HG02885 (cell line): ENCODE measurements at regions not wholly inside any gene's neighbourhood (a gene's known extent, or its start where the extent isn't known, plus 50 kb on each side); places are given as distances from the start of the nearest gene placed in this dataset.

ENCODE experiments used
- ATAC-seq: cut with Tn5 transposase; IDR thresholded peaks from one replicate; pipeline ENCODE4 v1.9.1; 2021; ENCODE audit warnings: mild to moderate bottlenecking; ENCODE audit not compliant: unreplicated experiment, poor library complexity

DNA sequence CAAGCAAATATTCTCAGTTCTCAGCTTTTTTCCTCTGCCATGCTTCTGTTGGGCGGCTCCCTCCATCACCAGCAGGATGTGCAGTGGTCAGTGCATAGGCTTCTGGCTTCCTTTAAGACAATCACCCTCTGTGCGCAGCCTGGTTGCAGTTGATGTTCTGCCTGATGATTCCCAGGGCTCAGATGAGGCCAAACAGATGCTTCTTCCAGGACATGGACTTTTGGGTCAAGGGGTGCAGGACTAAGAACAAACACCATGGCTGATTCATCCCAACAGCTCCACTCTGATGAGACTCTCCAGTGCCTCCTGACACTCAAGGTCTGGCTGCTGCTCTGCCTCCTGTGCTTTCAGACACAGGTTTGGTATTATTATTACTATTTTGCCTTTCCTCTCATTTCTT is 554.8 kb upstream of the CDH4 start:
- no peak for ATAC-seq

DNA sequence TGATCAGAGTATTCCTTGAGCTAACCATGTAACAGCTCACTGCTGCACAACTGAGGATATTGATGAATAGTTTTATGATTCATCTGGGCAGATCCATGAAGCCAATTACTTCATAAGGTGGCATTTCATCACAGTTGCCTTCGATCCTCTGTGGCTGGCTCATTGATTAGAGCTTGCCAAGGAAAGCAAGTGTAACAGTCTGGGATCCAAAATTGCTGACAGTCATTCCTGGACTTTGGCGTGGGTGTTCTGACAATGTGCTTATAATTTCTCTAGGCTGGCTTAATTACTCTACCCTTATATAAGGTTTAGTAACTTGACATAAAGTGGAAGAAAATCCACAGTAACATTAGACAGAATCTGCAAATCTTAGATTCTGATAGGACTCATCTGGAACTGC is 551.3 kb upstream of the CDH4 start:
- no peak for ATAC-seq

DNA sequence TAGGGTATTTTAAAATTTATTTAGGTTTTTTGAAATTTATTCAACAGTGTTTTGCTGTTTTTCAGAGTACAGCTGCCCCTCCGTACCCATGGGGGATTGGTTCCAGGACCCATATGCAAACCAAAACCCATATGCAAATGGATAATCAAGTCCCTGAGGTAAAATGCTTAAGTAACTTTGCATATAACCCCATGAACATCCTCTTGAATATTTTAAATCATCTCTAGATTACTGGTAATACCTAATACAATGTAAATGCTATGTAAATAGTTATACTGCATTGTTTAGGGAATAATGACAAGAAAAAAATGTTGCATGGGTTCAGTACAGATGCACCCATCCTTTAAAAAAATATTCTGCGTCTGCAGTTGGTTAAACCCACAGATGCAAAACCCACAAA is 547.9 kb upstream of the CDH4 start:
- ATAC-seq = no peak

DNA sequence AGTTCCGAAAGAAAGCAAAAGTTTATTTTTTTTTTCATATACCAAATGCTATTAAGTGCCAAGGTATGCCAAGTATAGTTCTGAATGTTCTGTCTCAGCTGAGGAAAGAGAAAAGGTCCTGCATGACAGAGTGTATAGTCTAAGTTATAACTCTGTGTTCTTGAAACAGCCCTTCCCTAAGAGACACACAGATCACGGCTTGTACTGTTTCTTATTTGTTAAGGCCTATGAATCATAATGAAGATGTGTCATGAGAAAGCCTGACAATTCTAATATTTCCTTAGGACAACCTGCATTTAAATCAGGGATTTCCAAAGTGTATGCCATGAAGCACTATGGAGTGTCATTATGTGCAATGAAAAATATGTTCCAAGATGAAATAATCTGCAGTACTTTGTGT is 538.7 kb upstream of the CDH4 start:
- no peak for ATAC-seq

DNA sequence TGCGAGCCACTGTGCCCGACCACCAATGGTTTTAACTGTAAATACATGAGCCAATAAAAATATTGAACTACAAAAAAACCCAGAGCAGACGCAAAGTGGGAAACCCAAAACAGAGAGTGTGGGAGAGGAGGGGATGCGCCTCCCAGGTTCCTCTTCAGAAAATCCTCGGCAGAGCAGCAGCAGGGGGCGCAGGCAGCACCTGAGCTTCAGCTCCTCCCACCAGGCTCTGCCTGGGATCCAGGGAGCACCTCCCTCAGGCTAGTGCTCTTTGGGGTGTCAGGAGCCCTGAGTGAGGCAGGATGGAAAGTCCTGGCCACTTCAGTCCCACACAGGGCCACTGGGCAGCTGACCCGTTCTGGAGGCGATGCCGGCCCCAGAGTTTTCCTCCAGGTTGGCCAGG is 536.9 kb upstream of the CDH4 start:
- ATAC-seq = no peak

DNA sequence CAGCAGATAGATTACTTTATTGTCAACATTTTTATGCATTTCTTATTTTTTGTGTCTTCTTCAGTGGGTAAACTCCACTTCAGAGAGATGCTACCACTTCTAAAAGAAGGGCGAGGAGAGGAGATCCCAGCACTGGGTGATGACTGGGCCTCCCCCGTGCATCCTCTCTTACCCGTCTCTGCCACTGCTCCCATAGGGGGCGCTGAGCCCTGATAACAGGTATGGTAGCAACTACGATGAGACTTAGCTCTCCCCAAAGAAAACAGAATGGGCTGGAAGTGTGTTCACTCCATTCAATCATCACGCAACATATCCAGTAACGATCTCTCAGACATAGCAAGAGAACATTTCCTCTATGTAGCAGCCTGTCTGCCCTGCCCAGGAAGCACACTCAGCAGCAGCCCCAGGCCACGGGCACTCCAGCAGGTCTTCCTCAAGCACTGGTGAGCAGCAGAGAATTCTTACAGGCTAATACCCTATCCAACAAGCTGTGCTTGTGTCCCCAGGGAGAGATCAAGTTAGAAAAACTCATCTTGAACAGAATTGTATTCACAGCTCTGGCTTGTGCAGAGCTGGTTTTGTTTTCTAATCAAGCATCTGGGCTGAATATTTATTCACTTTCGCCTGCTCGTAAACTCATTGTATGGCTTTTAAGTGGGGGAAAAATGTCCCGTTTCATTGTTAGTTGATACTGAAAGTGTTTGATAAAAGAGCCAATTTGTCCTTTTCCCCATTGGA is 533.1 kb upstream of the CDH4 start:
- ATAC-seq = no peak

DNA sequence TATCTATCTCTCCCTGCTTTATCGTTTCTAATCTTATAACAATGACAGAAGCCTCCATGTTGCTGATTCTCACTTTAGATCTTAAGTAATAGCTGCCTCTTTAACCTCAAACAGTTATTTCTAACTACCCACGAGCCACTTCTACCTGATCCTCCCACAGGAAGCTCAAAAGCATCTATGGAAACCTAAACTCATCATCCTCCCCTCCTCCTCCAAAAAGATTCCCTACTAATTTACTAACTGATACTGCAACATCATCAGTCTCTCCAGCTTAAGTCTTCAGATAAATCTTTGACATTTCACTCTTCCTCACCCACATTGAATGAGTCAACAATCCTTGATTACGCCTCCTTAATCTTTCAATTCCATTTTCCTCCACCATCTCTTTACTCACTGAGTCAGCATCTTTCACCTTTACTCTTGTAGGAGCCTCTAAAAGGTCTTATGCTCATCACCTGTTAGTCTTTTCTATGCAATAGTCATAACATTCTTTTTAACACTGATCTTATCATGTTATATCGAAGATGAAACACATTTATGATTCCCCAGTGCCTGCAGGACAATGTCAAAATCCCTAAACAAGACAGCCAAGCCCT is 526.7 kb upstream of the CDH4 start:
- no peak for ATAC-seq

DNA sequence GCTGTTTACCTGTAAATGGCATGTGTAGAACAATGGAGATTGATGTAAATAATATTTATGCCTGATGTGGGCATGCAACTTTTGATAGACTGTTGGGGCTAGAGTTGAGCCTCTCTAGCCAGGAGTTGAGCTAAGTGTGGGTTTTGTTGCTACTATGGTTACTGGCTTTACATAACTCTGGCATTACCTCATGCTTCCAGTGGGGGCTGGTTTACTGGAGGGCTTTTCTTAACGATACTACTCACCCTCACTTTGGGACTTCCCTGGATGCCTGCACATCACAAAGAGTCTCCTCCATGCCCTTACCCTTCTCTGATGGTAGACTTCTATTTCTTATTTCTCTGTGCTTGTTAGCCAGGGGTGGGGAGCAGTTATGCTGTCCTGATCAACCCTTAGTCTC is 524.6 kb upstream of the CDH4 start:
- no peak for ATAC-seq

DNA sequence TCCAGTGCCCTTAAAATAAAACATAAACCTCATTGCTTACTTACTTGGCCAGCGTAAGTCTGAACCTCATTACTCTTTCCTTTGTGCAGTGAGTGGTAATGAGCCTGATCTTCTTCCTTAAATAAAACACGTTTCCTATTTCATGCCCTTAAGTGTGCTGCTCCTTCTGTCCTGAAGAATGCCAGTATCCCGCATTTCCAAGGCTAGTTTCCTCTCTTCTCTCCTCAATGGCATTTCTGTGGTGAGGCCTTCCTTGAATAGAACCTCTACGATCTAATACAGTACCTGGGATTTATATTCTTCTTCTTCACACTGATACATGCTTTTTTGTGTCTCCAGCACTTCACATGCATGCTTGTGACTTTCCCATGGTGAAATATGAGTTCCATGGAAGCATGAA is 523.4 kb upstream of the CDH4 start:
- no peak for ATAC-seq

DNA sequence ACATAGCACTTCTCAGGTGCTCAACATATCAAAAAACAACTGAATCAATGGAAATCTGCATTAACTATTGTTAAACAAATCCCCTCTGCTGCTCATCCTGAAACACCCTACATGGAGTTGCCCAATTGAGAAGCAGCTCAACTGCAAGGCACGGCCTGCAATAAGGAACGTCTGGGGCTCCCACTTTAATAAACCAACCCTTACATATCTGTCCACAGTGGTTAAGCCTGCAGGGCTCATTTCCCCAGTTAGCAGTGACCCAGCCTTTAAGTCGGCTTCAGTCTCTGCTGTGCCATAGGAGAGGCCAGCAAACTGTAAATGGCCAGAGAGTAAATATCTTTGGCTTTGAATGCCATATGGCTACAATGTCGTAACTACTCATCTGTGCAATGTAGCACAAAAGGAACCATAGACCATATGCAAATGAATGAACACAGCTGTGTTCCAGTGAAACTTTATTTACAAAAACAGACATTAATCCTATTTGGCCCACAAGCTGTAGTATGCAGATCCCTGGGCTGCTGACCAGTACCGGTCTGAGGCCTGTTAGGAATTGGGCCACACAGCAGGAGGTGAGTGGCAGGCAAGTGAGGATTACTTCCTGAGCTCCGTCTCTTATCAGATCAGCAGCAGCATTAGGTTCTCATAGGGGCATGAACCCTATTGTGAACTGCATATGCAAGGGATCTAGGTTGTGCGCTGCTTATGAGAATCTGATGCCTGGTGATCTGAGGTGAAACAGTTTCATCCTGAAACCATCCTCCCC is 522.7 kb upstream of the CDH4 start:
- no peak for ATAC-seq

DNA sequence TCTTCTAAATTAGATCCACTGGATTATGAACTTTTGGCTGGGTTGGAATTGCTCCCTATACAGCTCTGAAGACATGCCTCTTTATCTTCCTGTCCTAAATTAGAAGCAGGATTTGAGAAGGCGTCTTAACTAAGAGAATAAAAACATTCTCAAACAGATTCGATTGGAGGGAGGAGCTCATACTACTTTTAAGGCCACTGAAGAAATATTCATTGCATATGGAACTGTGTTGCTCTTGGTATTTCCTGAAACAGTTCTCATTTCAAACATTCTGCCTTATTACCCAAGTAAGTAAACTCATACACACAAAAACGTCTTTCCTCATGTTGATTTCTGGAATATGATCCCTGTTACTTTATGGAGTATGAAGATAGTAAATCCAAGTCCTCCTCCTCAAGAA is 519.7 kb upstream of the CDH4 start:
- ATAC-seq = no peak

DNA sequence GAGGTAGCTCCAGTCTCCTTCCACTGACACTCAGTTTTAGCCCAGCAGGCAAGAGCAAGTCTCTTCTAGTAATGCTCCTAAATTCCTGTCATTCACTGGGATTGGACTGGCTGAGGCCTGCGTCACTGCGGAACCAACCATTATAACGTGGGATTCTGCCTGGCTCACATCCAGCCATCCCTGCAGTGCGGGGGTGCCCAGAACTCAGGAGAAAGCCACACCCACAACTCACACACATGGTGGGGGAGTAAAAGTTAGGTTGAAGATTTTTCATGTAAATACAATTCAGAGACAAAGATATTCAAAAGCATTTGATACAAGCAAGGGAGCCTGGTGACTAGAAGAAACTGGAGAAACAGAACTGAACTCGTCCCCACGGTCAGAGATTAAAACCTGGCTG is 504.0 kb upstream of the CDH4 start:
- no peak for ATAC-seq

DNA sequence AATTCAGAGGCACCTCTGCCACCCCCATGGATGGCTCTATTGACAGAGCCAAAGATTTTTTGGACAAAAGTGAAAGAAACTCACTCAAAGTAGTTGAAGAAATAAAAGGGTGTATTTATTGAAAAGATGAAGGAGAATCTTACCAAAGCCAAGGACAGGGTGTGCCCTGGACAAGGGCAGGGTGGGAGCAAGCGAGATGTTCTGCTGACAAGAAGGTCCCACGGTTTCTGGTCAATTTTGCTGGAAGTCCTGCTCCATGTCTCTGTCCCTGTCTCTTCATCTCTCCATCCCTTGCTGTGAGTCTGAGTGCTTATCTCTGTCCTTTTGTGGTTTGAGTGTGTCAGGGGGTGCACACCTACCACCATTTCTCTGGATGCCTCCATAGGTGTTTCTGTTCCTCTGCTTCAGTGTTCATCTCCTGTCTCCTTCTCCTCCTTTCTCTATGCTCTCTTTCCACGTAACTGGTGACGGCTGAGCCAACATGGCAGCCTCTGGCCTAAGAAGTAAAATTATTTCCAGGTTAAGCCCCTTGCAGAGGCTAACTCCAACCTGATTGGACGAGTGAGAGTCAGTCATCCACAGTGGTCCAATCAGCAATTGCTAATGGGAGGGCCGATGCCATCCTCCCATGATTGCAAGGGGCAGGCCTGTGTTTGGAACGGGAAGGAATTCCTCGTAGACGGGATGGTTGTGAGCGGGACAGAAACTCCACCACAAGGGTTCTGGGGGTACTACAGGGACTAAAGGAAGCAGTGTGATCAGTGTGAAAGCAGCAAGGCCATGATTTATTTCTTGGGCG is 502.1 kb upstream of the CDH4 start:
- ATAC-seq = no peak

DNA sequence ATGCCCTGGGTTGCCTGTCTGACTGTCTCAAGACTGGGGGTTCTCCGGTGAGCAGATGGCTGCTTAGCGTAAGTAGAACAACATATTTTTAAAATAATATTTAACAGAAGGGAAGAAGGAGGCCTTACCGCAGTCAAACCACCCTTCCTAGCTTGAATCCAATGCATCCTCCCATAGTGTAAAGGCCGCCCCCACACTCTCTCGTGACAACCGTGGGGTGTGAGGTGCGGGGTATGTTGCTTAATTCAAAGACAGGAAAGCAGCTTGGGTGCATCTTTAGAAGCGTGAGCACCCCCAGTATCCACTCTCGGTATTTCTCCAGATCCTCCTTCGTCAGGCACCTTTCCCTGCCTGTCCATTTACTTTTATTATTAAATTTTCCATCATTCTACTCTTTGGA is 501.2 kb upstream of the CDH4 start:
- ATAC-seq = no peak

DNA sequence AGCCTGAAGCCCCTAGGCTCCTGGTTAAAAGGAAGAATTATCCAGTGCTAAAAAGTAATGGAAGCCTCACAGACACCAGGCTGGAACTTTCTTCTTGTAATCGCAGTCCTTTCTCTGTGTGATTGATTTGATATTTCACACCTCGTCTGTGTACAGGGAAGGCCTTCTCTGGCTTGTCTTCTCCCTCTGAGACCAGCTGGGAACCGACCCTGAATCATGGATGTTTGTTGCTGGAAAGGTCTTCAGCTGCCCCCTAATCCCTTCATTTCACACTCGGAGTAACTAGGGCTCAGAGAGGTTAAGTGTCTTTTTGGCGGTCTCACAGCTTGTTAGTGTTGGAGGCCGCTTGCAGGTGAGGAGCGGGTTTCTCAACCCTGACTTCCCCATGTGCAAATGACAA is 500.2 kb upstream of the CDH4 start:
- ATAC-seq = no peak

DNA sequence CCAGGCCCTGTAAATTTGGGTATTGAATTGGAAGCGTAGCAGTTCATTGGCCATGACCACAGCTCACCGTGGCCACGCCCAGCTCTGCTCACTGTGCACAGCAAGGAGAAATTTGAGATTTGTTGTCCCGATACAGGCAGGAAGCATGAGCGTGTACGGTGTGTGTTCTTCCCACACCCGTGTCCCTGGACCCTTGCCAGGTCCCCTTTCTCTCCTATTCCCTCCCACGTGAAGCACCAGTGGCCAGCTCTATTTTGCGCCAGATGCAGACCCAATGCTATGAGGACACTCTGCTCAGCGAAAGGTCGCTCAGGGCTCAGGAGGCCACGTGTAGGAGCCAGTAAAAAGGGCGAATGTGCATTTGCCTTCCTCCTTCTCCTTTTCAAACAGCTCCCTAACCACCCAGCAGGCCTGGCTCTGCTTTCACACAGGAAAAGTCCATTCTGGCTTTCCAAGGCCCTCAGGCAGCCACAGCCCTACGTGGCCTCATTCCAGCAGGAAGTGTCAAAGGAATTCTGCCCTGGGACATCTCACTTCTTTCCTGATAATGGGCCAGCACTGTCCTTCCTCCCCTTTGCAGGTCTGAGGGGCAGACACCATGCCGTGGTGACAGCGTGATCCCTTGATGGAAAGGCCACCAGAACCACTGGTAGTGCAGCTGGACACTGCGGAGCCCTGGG is 499.2 kb upstream of the CDH4 start:
- ATAC-seq = no peak

DNA sequence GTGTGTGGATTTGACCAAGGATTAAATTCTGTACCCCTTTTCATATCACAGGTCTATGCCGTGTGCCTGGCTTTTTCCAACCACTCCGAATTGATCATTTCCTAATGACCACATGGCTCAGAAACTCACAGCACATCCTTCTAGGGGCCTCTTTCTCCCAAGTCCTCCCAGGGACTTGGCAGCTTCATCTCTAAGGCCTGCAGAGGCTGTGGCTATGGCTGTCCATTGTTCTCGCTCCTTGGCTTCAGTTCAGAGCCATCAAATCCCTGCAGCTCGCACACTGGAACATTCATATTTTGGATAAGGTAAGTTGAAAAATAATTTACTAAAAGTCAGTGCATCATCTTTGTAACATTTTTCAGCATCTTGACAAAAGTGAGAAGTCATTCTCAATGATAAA is 497.2 kb upstream of the CDH4 start:
- ATAC-seq = no peak

DNA sequence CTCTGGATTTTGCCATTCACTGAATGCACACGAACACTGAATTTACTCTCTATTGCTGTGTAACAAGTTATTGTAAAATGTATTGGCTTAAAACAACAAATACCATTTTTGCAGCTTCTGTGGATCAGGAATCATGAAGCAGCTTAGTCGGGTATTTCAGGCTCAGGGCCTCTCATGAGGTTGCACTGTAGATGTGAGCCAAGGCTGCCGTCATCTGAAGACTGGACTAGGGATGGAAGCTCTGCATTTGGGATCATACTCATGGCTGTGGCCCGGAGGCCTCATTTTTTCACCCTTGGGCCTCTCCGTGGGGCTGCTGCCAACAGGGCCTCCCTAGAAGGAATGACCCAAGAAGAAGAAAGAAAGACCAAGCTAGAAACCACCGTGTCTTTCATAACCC is 492.4 kb upstream of the CDH4 start:
- no peak for ATAC-seq

DNA sequence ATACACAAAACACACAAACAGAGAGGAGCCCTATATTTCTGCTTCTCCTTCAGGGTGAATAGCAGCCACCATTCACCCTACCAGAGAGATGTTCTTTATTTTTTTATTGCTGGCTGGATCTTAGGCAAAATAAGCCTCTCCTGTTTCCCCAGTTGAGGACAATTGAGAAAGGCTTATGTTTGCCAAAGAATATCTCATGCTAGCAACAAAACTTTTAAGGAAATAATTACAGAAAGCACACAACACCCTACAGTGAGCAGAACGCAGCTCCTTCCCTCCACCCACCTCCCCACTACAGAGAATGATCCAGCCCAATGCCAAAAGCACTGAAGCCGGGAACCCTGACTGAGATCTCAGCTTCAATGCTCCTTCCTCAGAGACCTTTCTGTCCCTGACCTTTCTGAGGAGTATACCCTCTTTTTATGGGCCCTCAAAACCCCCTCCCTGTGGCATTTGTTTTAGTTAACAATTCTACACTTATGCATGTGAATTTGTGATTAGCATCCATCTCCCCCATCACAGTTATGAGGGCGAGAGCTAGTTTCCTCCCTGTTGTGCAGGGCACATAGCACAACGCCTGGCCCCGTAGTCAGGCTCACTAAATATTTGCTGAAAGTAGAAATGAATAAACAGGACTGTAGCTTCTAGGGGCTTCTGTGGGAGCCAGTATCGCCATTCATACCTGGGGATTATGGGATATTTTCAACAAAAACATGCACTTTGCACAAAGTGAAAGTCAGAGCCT is 491.6 kb upstream of the CDH4 start:
- ATAC-seq = no peak

DNA sequence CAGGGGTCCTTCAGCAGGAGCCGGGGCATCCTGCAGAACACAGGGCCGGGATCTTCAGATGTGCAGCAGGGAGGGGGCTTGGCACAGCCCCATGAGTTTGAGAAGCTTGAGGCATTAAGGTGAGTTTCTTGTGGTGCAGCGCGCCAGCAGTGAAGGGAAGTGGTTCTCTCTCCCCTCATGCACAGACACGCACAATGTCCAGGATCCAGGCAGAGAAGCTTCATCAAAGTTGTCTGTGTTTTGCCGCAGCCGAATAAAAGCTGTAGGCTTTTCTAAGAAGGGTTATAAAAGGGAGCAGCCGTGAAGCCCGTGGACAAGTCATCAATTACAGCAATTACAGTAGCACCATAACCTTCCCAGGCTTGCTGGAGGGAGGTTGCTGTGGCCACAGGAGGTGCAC is 491.0 kb upstream of the CDH4 start:
- no peak for ATAC-seq
